Mesodermal cell (in vitro differentiated cells): ENCODE measurements at regions not wholly inside any gene's neighbourhood (a gene's known extent, or its start where the extent isn't known, plus 50 kb on each side); places are given as distances from the start of the nearest gene placed in this dataset.

Experiments
- H3K27ac ChIP-seq: 2 replicates; pipeline ENCODE4 v1.7.0; 2013; ENCODE audit warnings: mild to moderate bottlenecking, low read depth, low read length, moderate library complexity; ENCODE audit not compliant: severe bottlenecking
- H3K36me3 ChIP-seq: 2 replicates; pipeline ENCODE4 v1.7.1; 2013; ENCODE audit warnings: mild to moderate bottlenecking, low read length, moderate library complexity; ENCODE audit not compliant: control insufficient read depth, insufficient read depth
- H3K4me1 ChIP-seq: one replicate; pipeline ENCODE4 v1.7.1; 2013; ENCODE audit warnings: mild to moderate bottlenecking, low read length; ENCODE audit not compliant: insufficient read depth, control insufficient read depth, poor library complexity, severe bottlenecking
- H3K4me3 ChIP-seq: 2 replicates; pipeline ENCODE4 v1.7.0; 2013; ENCODE audit warnings: low read length, control low read depth, mild to moderate bottlenecking; ENCODE audit not compliant: insufficient read depth, poor library complexity, severe bottlenecking; ENCODE audit errors: extremely low read depth
- H3K9me3 ChIP-seq: 2 replicates; pipeline ENCODE4 v1.7.1; 2013; ENCODE audit warnings: mild to moderate bottlenecking, low read length, moderate library complexity; ENCODE audit not compliant: control insufficient read depth
- WGBS, 2 experiments: methylation state at CpG; one replicate each; pipeline ENCODE4 v1.1.5; 2013; ENCODE audit warnings: missing lambda C conversion rate in 2 of 2; ENCODE audit not compliant: insufficient coverage in 2 of 2; 5-methylcytosine and 5-hydroxymethylcytosine counted together

DNA sequence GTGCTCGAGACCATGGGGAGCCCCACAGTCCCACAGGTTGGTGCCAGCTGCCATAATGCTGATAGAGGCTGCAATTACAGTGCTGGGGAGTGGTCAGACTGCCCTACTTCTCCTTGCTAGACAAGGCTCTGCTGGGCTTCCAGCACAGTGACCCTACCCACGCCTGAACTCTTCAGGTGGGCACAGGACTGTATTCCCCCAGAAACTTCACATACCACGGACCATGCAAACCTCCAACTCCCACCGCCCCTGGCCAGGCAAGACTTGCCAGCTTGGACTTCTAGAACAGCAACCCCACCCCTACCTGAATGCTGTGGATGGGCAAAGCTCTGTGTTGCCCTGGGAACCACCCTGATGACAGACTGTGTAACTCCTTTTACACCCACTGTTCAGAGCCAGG lies 885.3 kb downstream of the SI start:
- 62 to 65% methylated on average over 4 of the region's 4 CpGs for WGBS, 2 experiments
- no peaks in the 10 kb centered on the region for H3K36me3 ChIP-seq
- no peaks in the 10 kb centered on the region for H3K4me1 ChIP-seq
- H3K4me3 ChIP-seq = no peak overlapping the region
- H3K9me3 ChIP-seq = no peaks in the 10 kb centered on the region
- H3K27ac ChIP-seq = no peak overlapping the region

GRCh38 chr3:164190566-164190965 lies 887.7 kb downstream of the SI start:
- H3K9me3 ChIP-seq = no peaks in the 10 kb centered on the region
- no peak overlapping the region for H3K4me3 ChIP-seq
- no peak overlapping the region for H3K27ac ChIP-seq
- no peaks in the 10 kb centered on the region for H3K4me1 ChIP-seq
- H3K36me3 ChIP-seq = no peaks in the 10 kb centered on the region

GRCh38 chr3:164186095-164186494 lies 892.2 kb downstream of the SI start:
- Histone ChIP-seq H3K4me3 (no peak overlapping the region), H3K36me3 (no peaks in the 10 kb centered on the region), H3K27ac (no peak overlapping the region), H3K9me3 (no peaks in the 10 kb centered on the region), H3K4me1 (no peaks in the 10 kb centered on the region)
- WGBS, 2 experiments = 80 to 100% methylated on average over 1 of the region's 3 CpGs

DNA sequence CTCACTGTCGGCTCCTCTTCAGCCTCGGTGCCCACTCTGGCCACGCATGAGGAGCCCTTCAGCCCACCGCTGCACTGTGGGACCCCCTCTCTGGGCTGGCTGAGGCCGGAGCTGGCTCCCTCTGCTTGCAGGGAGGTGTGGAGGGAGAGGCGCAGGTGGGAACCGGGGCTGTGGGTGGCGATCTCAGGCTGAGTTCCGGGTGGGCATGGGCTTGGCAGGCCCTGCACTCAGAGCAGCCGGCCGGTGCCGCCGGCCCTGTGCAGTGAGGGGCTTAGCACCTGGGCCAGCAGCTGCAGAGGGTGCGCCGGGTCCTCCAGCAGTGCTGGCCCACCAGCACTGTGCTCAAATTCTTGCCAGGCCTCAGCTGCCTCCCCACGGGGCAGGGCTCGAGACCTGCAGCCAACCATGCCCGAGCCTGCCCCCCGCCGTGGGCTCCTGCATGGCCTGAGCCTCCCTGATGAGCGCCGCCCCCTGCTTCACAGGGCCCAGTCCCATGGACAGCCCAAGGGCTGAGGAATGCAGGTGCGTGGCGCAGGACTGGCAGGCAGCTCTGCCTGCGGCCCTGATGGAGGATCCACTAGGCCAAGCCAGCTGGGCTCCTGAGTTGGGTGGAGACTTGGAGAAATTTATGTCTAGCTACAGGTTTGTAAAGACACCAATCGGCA lies 899.1 kb downstream of the SI start:
- Histone ChIP-seq H3K9me3 (no peaks in the 10 kb centered on the region), H3K4me1 (no peaks in the 10 kb centered on the region), H3K27ac (no peak overlapping the region), H3K4me3 (no peak overlapping the region), H3K36me3 (no peaks in the 10 kb centered on the region)
- WGBS, 2 experiments = 90 to 96% methylated on average over 22 to 23 of the region's 26 CpGs

DNA sequence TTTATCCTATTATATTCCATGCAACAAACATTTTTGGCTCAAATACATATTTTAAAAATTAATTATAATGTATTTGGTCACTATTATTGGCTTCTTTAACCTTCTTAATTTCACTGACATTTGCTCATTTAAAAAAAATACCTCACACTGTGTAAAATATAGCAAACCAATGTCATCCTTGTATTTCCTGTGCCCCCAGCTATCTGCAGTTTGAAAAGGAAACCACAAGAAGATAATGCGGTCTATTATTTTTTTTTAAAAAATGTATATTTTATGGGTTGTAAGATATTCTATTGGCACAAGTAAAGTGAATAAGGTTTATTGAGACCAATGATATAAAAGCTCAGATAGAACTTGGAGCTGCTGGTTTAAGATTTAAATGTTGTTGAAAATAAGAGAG lies 904.2 kb downstream of the SI start:
- Histone ChIP-seq H3K4me3 (no peak overlapping the region), H3K27ac (no peak overlapping the region), H3K4me1 (no peaks in the 10 kb centered on the region), H3K9me3 (no peaks in the 10 kb centered on the region), H3K36me3 (no peaks in the 10 kb centered on the region)
- WGBS, 2 experiments = no CpG with 5 or more reads among the region's 1 CpG

GRCh38 chr3:164155400-164155799 lies 922.9 kb downstream of the SI start:
- H3K36me3 ChIP-seq = no peaks in the 10 kb centered on the region
- H3K27ac ChIP-seq = no peak overlapping the region
- H3K4me3 ChIP-seq = no peak overlapping the region
- no peaks in the 10 kb centered on the region for H3K4me1 ChIP-seq
- WGBS, 2 experiments = 100% methylated on average over 1 of the region's 1 CpG; no CpG with 5 or more reads in 1 of the 2 experiments
- peaks cover 10% of the 10 kb centered on the region for H3K9me3 ChIP-seq

GRCh38 chr3:164144824-164145223 lies 933.5 kb downstream of the SI start:
- Histone ChIP-seq H3K9me3 (peaks cover 33% of the 10 kb centered on the region), H3K4me3 (no peak overlapping the region), H3K27ac (no peak overlapping the region), H3K36me3 (no peaks in the 10 kb centered on the region), H3K4me1 (no peaks in the 10 kb centered on the region)
- no CpG with 5 or more reads among the region's 2 CpGs for WGBS, 2 experiments

GRCh38 chr3:164132878-164133277 lies 945.4 kb downstream of the SI start:
- WGBS, 2 experiments = no CpG with 5 or more reads among the region's 1 CpG
- H3K9me3 ChIP-seq = no peaks in the 10 kb centered on the region
- no peak overlapping the region for H3K27ac ChIP-seq
- H3K4me1 ChIP-seq = no peaks in the 10 kb centered on the region
- H3K36me3 ChIP-seq = no peaks in the 10 kb centered on the region
- no peak overlapping the region for H3K4me3 ChIP-seq

- Histone ChIP-seq H3K4me1 (no peaks in the 10 kb centered on the region), H3K4me3 (no peak overlapping the region), H3K27ac (no peak overlapping the region), H3K9me3 (no peaks in the 10 kb centered on the region), H3K36me3 (no peaks in the 10 kb centered on the region)
- WGBS, 2 experiments = 75 to 98% methylated on average over 6 to 7 of the region's 8 CpGs
Measured at GRCh38 chr3:164113371-164114332, 964.6 kb downstream of the SI start.

GRCh38 chr3:164096352-164096751 lies 981.9 kb downstream of the SI start:
- H3K36me3 ChIP-seq = no peaks in the 10 kb centered on the region
- no peaks in the 10 kb centered on the region for H3K4me1 ChIP-seq
- no peak overlapping the region for H3K27ac ChIP-seq
- no peak overlapping the region for H3K4me3 ChIP-seq
- no peaks in the 10 kb centered on the region for H3K9me3 ChIP-seq

- Histone ChIP-seq H3K4me1 (no peaks in the 10 kb centered on the region), H3K27ac (no peak overlapping the region), H3K4me3 (no peak overlapping the region), H3K36me3 (no peaks in the 10 kb centered on the region), H3K9me3 (no peaks in the 10 kb centered on the region)
- 90 to 100% methylated on average over 1 to 2 of the region's 2 CpGs for WGBS, 2 experiments
Measured at GRCh38 chr3:164095949-164096348, 982.3 kb downstream of the SI start.
